Choroid plexus epithelial cell (primary cell): ENCODE measurements at regions not wholly inside any gene's neighbourhood (a gene's known extent, or its start where the extent isn't known, plus 50 kb on each side); places are given as distances from the start of the nearest gene placed in this dataset.

Source experiments
- DNase-seq: peaks from one replicate; pipeline ENCODE4 v3.0.0-alpha.2; 2010; ENCODE audit warnings: low read depth
- H3K4me3 ChIP-seq: 2 replicates; pipeline ENCODE4 v1.5.1; 2011; ENCODE audit warnings: low read depth, mild to moderate bottlenecking, control low read depth, low read length, moderate library complexity
- CTCF ChIP-seq: conservative IDR thresholded peaks from 2 replicates; pipeline ENCODE4 v1.5.1; 2011; ENCODE audit warnings: low read depth, mild to moderate bottlenecking, control low read depth, inconsistent platforms, low read length, moderate library complexity

GRCh38 chr3:24715171-24715792 lies 220.6 kb upstream of the THRB start:
- no peak for TF ChIP-seq CTCF
- H3K4me3 ChIP-seq = no peak overlapping the region
- no peak for DNase-seq

- TF ChIP-seq CTCF = no peak
- no peak overlapping the region for H3K4me3 ChIP-seq
- DNase-seq = no peak
These were observed 227.4 kb upstream of the THRB start for GRCh38 chr3:24722087-24722486.

GRCh38 chr3:24725514-24726255 lies 231.0 kb upstream of the THRB start:
- DNase-seq = no peak
- TF ChIP-seq CTCF = no peak
- H3K4me3 ChIP-seq = no peak overlapping the region

GRCh38 chr3:24726423-24726822 lies 231.8 kb upstream of the THRB start:
- DNase-seq = no peak
- no peak for TF ChIP-seq CTCF
- H3K4me3 ChIP-seq = no peak overlapping the region

GRCh38 chr3:24730173-24730572 lies 235.5 kb upstream of the THRB start:
- no peak for TF ChIP-seq CTCF
- peak; percentile 9 for DNase-seq
- H3K4me3 ChIP-seq = no peak overlapping the region

GRCh38 chr3:24734019-24734418 lies 239.4 kb upstream of the THRB start:
- no peak for TF ChIP-seq CTCF
- H3K4me3 ChIP-seq = no peak overlapping the region
- DNase-seq = no peak

GRCh38 chr3:24736701-24737100 lies 242.1 kb upstream of the THRB start:
- TF ChIP-seq CTCF = no peak
- no peak for DNase-seq
- H3K4me3 ChIP-seq = no peak overlapping the region
